Superior temporal gyrus (tissue), 1 donor: ENCODE measurements at regions not wholly inside any gene's neighbourhood (a gene's known extent, or its start where the extent isn't known, plus 50 kb on each side); places are given as distances from the start of the nearest gene placed in this dataset.
"Not testable (repeated sequence)": the region's sequence is repeated elsewhere in the genome, so short reads cannot be mapped to it uniquely, and the experiment has no call there.

Source experiments
- DNase-seq: peaks from one replicate; pipeline ENCODE4 v3.0.0-alpha.2; 2016; ENCODE audit errors: extremely low spot score

DNA sequence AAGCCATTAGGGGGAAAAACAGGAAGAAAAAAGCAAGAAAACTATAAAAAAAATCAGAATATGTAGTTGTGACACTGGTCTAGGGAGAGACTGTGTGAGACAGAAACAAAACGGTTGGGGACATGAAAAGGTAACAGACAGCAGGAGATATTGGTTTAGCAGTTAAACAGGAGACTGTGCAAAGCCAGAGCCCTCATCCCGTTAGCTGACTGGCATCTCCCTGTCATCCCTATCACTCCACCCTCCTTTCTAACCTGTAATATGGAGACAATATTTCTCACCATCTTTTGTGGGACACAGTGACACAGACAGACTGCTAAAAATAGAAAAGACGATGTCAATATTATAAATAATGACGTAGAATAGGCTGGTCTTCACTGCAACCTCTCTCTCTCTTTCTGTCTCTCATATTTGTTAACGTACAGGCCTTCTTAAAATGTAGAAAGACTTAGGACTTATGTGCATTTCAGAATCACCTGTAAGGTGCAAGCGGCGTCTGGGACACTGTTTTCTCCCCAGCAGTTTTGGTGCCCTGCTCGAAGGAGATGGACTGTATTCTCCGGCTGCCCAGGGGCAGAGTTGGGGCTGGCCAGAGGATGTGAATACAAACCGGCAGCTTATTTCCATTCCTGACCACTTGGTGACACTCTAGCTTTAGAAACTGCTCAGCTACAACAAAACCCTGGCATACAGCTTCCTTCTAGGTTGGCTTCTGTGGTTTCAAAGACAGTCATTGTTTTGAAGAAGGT lies 190.6 kb downstream of the MAT2B start:
- DNase-seq = peak; percentile 89

DNA sequence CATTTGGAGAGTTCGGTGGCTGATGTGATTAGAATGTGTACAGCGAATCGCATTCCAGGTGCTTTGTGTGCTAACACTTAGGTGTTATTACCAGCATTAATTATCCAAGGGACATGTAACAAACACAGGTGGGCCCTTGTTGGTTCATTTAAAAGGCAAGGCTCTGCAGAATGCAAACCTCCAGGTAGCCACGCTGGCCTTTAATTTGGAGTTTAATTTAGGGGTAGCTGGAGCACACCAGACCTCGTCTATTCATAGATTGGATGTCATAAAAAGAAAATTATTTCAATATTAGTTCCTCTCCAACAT lies 191.1 kb downstream of the MAT2B start:
- no peak for DNase-seq

DNA sequence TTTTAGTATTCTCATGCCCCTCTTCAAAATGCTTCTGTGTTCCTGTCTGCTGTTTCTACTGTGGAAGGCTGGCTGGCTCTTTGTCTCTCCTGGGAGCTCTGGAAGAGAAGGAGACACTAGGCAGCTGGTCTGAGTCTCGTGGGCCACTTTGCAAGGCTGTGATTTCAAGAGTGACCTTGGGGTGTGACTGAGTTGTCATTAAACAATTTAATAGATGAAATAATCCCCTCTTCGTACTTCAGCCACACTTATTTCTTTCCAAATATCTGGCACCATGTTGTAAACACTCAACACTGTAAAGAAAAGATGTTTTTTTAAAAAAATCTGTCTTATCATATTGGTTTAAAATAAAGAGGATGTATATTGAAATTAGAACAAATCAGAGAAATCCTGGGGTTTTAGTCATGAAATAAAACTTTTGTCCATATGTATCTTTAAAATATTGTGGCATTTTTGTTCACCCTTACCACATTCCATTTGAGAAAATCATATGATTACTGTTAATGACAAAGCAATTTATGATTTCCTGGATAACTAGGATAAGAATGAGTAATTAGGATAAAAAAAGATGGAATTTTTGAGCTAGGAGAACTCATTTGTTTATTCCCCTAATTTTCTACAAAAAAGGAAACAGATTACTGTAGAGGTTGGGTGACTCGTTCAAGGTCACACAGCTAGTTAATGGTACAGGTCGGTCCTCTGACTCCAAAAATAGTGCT lies 200.8 kb downstream of the MAT2B start:
- DNase-seq = no peak

DNA sequence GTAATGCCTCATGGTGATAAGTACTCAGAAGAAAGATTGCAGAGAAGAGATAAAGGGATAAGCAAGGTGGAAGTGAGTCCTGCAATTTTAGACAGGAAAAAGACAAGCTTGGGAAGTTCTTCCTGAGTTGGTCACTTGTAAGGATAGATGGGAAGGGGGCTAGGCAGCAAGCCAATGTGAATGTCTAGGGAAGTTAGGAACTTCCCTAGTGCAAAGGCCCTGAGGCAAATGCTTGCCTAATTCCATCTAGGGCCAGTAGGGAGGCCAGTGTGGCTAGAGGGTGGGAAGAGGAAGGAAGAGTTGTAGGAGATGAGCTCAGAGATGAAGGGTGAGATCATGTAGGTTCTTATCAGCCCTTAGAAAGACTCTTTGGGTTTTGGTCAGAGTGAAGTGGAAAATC lies 206.6 kb downstream of the MAT2B start:
- no peak for DNase-seq

DNA sequence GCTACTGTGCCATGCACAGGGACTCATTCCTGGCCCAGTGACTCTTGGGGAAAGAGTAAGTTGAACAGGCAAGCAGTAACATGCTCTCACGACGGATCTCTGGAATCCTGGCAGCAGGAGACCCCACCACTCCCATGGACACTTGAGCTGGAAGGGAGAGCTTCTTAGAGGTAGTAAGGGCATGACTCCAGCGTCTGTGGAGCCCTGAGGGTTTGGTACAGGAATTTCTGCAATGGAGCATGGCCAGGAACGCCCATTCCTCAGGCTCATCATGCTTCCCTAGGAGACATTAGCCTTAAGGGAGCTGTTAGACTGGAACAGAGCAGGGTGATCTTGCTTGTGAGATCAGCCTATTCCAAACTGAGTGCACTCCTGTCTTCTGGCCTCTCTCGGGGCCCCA lies 212.9 kb downstream of the MAT2B start:
- no peak for DNase-seq

DNA sequence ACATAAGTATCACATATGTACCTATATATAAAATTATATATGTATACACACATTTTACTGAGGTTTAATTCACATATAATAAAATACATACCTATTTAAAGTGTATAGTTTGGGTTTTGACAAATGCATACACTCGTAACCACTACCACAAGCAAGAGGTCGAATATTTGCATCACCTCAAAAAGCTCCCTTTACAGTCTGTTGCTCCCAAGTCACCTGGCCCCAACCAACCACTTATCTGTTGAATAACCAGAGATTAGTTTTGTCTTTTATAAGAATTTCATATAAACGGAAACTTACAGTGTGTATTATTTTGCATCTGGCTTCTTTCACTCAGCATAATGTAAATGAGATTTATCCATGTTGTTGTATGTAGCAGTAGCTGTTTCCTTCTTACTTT lies 218.9 kb downstream of the MAT2B start:
- no peak for DNase-seq

DNA sequence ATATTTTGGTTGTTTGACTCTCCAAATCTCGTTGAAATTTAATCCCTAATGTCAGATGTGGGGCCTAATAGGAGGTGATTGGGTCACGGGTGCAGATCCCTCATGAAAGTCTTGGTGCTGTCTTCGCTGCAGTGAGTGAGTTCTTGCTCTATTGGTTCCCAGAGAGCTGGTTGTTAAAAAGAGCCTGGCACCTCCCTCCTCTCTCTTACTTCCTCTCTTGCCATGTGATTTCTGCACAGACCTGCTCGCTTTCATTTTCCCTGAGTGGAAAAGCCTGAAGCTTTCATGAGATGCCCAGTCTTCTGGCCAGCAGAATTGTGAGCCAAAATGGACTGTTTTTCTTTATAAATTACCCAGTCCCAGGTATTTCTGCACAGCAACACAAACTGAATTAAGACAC lies 221.6 kb downstream of the MAT2B start:
- DNase-seq = peak; percentile 17

DNA sequence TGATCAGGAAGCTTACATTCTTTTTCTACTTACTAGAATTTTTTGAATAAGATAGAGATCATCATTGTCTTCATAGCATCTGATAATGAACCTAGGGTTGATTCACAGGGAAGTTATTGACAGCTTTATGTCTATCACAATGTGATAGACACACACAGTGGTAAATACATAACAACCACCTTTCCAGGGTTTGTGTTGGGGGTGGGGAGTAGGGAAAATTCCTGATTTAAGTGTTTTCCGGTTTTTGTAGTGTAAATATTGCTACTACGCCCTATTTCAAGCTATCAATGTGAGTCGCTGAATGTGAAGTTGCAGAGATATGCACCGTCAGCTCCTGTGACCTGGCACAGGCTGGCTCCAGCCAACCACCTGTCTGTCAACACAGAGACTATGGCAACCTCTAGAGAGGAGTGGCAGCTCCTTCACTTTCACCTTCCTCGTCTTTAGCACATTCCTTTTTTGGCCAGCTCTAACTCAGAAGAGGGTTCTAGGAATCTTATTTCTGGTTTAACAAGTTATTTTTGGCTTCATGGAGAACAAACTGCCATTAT lies 224.9 kb downstream of the MAT2B start:
- no peak for DNase-seq

DNA sequence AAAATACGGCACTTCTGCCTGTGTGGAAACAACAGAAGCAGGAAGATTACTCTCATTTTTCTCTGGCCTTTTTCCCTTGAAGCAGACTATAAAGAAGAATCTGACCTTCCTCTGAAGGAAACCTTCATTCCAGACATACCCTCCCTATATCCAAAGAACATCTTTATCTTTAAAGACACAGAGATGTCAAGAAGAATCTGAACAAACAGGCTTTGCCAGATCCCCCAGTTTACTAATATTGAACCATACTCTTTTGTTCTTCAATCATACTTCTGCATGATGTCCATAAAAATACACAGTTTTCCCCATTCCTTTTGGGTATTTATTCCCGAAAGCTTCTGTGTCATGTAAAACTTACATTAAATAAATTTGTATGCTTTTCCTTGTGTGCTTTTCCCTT lies 225.8 kb downstream of the MAT2B start:
- DNase-seq = no peak

DNA sequence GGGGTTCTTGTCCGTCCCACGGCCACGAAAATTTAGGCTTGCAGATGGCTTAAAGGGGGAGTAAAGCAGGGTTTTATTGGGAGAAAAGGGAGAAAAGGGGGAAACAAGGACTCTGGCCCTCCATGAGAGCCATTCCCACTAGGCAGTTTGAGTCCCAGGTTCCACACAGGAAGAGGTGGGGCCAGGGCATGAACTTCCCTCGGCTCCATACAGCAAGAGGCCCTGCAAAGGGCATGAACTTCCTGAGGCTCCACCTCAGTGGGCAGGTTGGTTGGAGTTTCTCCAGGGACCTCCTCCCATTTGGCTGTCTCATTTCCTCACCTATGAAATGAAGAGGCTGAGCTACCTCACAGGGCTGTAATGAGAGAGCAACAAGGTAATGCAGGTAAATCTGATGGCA lies 229.7 kb downstream of the MAT2B start:
- DNase-seq = no peak

DNA sequence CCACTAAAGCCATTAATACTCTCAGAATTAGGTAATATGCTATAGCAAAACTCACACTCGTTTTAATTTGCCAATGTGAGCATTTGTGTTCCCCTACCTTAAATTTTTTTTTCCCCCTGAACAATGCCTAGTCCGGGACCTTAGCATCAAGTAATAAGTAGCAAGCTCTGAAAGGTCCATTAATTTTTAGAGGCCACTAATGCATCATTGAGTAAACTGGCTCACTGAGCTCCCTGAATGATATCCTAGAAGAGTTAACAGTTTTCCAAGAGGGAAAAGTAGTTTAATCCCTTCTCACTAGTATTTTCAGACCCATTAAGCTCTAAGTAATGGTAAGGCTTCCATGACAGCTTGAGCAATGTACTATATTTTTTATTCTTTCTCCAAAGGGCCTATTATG lies 242.2 kb downstream of the MAT2B start:
- DNase-seq = no peak

DNA sequence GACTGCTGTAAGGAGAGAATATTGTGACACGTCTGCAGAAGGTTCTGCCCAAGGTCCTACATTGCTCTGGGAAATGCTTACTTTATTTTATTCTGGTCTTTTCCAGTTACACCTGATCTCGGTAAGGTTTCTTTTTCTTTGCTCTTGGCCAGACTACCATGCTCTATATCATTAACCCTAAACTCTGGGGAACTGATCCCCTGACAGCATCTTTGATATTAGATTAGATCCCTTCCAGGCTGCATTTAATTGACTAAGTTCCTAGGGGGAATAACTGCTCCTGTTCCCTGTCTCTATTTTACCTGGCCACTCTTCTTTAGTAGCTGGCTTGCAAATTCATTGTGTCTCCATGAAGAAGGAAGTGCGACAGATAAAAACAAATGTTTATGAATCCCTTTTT lies 243.5 kb downstream of the MAT2B start:
- DNase-seq = no peak

DNA sequence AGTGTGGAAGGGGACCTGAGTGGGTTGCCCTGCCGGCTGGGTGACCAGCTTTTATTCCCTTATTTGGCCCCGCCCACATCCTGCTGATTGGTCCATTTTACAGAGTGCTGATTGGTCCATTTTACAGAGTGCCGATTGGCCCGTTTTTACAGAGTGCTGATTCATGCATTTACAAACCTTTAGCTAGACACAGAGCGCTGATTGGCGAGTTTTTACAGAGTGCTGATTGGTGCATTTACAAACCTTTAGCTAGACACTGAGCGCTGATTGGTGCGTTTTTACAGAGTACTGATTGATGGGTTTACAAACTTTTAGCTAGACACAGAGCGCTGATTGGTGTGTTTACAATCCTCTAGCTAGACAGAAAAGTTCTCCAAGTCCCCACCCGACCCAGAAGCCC lies 245.0 kb downstream of the MAT2B start:
- DNase-seq = not testable (repeated sequence)

DNA sequence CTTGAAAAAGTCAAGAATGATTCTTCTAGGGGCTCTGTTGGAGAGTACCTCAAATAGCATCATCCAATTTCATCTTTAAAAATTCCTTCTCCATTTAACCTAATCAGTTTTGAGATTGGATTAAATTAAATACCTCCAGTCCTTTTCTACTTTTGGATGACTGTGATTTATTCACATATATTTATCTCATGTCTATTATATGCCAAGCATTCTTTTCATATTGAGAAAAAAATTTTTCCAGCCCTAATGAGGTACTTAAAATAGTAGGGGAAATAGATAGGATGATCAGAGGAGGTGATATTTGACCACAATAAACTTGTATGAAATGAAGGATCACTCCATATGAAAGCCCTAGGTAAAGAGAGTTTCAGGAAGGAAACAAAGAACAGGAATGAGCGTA lies 250.1 kb downstream of the MAT2B start:
- no peak for DNase-seq

DNA sequence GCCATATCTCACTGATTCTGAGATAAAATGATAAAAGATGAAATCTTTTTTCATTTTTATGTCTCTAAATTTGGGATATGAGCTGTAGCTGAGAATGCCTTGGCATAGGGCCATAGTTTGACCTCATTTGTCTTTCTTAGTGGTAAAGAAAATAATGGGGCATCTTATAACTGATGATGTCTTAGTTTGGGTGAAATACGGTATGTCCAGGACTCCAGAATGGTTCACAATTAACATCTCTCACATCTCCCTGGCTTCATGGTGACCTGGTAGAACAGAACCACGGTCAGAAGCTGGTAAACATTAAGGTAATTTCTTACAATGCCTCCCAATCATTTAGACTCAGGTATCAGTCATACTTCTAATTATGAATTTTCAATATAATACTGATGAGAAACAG lies 250.8 kb downstream of the MAT2B start:
- DNase-seq = no peak

DNA sequence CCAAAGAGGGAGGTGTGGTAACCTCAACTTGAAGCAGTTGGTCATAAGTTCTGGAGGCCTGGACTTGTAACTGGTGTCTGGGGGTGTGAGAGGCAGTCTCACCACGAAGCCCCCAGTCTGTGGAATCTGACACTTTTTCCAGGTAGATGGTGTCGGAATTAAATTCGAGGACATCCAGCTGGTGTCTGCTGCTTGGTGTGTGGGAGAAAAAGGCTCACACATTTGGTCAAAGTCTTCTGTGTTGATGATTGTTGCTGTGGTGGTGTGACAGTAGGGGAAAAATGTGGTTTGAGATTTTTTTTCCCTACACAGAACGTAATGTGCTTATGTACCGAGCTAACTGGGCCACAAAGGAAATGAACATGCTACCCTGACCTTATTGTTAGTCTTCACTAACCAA lies 251.9 kb downstream of the MAT2B start:
- DNase-seq = no peak

DNA sequence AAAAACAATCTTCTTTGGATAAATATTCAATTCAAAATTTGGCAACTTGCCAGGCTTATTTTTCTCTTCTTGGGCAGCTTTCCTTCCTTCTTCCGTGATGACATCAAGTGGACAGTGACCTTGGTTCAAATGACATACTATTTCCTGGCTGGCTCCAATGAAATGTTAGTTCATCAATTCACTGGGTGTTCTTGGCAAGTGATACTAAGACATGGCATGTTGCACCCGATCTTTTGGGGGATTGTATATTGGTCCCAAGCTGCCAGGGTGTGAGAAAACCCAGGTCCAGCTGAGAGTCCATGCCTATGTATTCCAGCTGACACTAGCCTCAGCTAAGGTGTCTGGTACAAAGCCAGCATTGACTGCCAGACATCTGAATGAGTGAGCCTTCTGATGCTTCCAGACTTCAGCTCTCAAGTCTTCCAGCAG lies 252.9 kb downstream of the MAT2B start:
- DNase-seq = no peak

DNA sequence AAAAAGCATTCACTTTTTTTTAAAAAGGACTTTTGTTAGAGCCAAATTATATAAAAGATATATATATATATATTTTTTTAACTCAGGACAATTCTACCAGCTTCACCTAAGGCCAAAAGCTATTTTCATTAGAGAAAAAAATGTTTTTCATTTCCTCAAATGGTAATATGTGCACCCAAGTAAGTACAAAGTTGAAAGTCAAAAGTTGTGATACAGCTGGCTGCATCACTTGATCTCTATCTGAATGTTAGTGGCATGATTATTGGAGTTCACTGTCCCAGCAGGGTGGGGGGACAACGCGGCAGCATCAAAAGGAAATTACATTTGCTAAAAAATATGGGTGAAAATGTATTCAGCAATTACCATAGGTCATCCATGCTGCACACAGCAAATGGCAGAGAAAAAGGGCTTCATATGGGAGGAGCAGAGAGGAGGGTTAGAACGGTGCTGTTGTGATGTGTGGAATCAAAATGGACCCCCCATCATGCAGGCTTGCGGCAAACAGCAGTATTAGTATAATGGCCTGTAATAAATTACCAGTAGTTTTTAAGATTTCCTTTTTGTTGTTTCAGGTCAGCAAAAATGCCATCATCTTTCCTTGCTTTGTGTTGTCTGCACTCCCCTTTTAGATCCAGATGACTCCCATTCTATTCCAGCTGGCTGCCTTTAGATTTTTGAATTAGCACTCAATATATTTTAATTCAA lies 253.7 kb downstream of the MAT2B start:
- no peak for DNase-seq

DNA sequence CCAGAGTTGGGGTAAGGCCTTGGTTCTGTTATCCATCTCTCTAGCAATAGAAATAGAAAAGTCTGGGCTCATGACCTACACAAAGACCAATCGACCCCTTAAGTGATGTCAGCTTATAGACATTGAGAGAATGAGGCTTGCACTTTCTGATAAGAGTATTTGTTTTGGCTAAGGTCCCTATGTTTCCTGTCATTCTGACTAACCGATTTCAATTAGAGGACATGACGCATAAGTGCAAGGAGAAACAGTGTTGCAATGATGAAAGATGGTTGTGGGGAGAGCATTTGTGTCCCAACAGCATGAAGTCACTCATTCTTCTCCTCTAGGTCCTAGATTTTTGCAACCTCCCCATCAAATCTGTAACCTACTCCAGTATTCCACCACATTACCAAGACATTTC lies 255.1 kb downstream of the MAT2B start:
- DNase-seq = no peak

DNA sequence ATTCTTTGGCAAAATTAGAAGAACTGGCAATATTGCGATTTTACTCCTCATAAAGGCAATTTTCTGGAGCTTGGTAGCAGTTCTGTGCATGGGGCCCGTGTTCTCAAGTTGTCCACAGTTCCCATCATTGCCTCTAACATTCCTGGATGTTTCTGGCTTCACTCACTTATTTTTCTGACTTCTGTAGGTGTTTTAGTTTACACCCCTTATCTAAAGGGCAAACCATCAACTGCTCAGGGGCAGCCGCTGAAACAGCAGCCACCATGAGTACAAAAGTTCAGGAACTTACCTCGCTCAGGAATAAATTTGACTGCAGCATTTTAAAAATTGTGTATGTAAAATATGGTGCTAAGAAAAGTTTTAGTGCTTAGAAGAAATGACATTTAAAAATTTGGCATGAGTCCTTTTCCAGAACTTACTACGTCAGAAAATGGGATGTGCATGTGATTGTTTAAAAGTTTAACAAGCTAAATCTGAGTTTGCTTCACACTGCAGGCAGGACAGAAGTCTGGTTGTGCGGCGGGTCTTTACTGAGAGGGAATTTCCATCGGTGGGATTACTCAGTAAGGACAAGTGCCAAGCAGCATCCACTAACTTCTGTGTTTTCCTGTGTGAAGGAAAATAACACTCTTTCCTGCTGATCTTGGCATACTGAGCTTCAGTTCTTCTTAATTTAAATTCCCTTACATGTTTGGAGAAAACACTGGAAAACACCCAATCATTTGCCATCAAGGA lies 261.7 kb downstream of the MAT2B start:
- no peak for DNase-seq

DNA sequence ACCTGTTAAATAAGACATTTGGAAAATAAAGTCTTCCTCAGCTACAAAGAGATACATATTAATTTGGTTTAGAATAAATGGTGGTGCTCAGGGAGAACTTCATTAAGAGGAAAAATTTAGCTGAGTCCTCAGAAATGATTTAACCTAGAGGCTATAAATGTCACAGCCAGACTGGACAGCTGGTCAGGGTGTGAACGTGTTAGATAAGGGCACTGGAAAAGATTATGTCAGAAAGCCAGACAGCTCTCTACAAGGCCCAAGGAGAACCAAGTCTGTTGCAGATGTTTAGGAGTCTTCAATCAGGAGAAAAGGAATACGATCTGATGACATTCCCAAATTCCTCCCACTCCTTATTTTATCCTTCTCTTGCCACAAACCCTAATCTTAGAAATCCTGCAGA lies 265.2 kb downstream of the MAT2B start:
- no peak for DNase-seq

DNA sequence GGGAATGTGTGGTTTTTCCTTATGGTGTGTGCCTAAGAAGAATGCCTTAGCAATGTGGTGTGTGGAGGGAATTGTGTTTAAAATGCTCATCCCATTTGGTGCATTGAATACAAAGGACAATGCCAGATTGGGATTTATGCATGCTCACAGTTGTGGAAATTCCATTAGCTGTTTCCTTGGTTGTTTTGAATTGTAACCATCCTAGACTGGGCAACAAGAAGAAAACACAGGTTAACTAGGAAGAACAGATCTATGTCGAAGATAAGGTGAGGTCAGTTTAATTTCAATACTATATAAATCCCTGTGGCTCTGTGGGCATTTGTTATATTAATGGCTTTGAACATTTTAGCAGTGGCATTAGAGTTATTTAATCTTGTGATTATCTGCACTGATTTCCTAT lies 266.8 kb downstream of the MAT2B start:
- DNase-seq = no peak
